ENCODE measurements at regions not wholly inside any gene's neighbourhood (a gene's known extent, or its start where the extent isn't known, plus 50 kb on each side); places are given as distances from the start of the nearest gene placed in this dataset.

- TF ChIP-seq CEBPB (IDR thresholded peaks at IDR 0.05), result no peak
- TF ChIP-seq REST (IDR thresholded peaks at IDR 0.05; ENCODE audit: low read depth), result no peak
- no peak for TF ChIP-seq TAF1 (IDR thresholded peaks at IDR 0.05; ENCODE audit: low read depth)
- TF ChIP-seq CREB1 (IDR thresholded peaks at IDR 0.05; ENCODE audit: low read depth), result no peak
- no peak for TF ChIP-seq MAX (IDR thresholded peaks at IDR 0.05)
- no peak for TF ChIP-seq EP300 (IDR thresholded peaks at IDR 0.05; ENCODE audit: borderline replicate concordance)
- TF ChIP-seq EGR1 (IDR thresholded peaks at IDR 0.05), result no peak
- no peak for TF ChIP-seq FOXM1 (IDR thresholded peaks at IDR 0.05; ENCODE audit: borderline replicate concordance, low read depth)
- no peak for TF ChIP-seq NFIC (IDR thresholded peaks at IDR 0.05)
- TF ChIP-seq TCF12 (IDR thresholded peaks at IDR 0.05; ENCODE audit: low read depth), result no peak
- no peak for TF ChIP-seq RAD21 (IDR thresholded peaks at IDR 0.05; ENCODE audit: low read depth)
Observed at GRCh38 chr13:74966275-74966674, 515.7 kb downstream of the TBC1D4 start.

Data from Ishikawa (cell line).